IMR-90 (cell line): ENCODE measurements at regions not wholly inside any gene's neighbourhood (a gene's known extent, or its start where the extent isn't known, plus 50 kb on each side); places are given as distances from the start of the nearest gene placed in this dataset.

Experiments used
- ATAC-seq: fragments of 200-7000 bp; cut with Tn5 transposase; 2 replicates; pipeline ENCODE4 v1.9.1; 2020; ENCODE audit warnings: low read depth, mild to moderate bottlenecking, moderate library complexity
- BruUV-seq: library from RNA; stranded (reverse); fragments of 400-500 nt; replicated peaks from 2 replicates; lab custom pipeline; 2021; lab: Mats Ljungman, UMichigan
- CTCF ChIA-PET: fragments of 300-600 bp; formaldehyde crosslinking; extraction: SDS; loops from one replicate; lab custom pipeline; 2021; ENCODE audit warnings: antibody characterized with exemption; lab: Yijun Ruan, JAX
- POLR2A ChIA-PET: fragments of 300-600 bp; sonication (Branson Sonifier 250); formaldehyde crosslinking; loops from one replicate; lab custom pipeline; 2022; ENCODE audit warnings: antibody characterized with exemption; ENCODE audit not compliant: unreplicated experiment; lab: Charles Lee
- DNase-seq: peaks from one replicate; pipeline ENCODE4 v3.0.0; 2013
- H2AFZ ChIP-seq: replicated peaks from 2 replicates; pipeline ENCODE3; 2013; ENCODE audit warnings: low read length, mild to moderate bottlenecking; ENCODE audit not compliant: poor library complexity
- H2AK5ac ChIP-seq: 2 replicates; pipeline ENCODE4 v1.6.1; 2013; ENCODE audit warnings: low read depth, low read length, inconsistent platforms
- H2AK9ac ChIP-seq: replicated peaks from 2 replicates; pipeline ENCODE3; 2013; ENCODE audit warnings: mild to moderate bottlenecking, low read depth, low read length, moderate library complexity; ENCODE audit not compliant: poor library complexity
- H2BK120ac ChIP-seq: 2 replicates; pipeline ENCODE4 v1.6.1; 2013; ENCODE audit warnings: low read depth, low read length, inconsistent platforms
- H2BK15ac ChIP-seq: 3 replicates; pipeline ENCODE4 v1.6.1; 2013; ENCODE audit warnings: low read depth, low read length, inconsistent platforms
- H2BK20ac ChIP-seq: 2 replicates; pipeline ENCODE4 v1.6.1; 2013; ENCODE audit warnings: low read depth, mild to moderate bottlenecking, inconsistent platforms, low read length, moderate library complexity
- H2BK5ac ChIP-seq: 2 replicates; pipeline ENCODE4 v1.6.1; 2013; ENCODE audit warnings: mild to moderate bottlenecking, low read depth, low read length, inconsistent platforms; ENCODE audit not compliant: poor library complexity, severe bottlenecking
- H3K14ac ChIP-seq: replicated peaks from 2 replicates; pipeline ENCODE4 v1.6.1; 2013; ENCODE audit warnings: low read depth, low read length, inconsistent platforms
- H3K18ac ChIP-seq: 2 replicates; pipeline ENCODE4 v1.6.1; 2013; ENCODE audit warnings: low read depth, low read length, control low read depth
- H3K23ac ChIP-seq: 2 replicates; pipeline ENCODE4 v1.6.1; 2013; ENCODE audit warnings: low read depth, low read length, inconsistent platforms
- H3K27ac ChIP-seq: 2 replicates; pipeline ENCODE4 v1.5.1; 2013; ENCODE audit warnings: mild to moderate bottlenecking, control low read depth, low read length; ENCODE audit not compliant: insufficient read depth
- H3K27me3 ChIP-seq: 2 replicates; pipeline ENCODE4 v1.6.1; 2013; ENCODE audit warnings: low read length; ENCODE audit not compliant: control insufficient read depth, insufficient read depth
- H3K36me3 ChIP-seq: 2 replicates; pipeline ENCODE4 v1.6.1; 2013; ENCODE audit warnings: low read length, mixed read lengths; ENCODE audit not compliant: control insufficient read depth, insufficient read depth
- H3K4ac ChIP-seq: 2 replicates; pipeline ENCODE4 v1.6.1; 2013; ENCODE audit warnings: low read depth, low read length, inconsistent platforms
- H3K4me1 ChIP-seq: 2 replicates; pipeline ENCODE4 v1.6.1; 2013; ENCODE audit warnings: low read length, mixed read lengths; ENCODE audit not compliant: control insufficient read depth, insufficient read depth
- H3K4me2 ChIP-seq: 2 replicates; pipeline ENCODE4 v1.6.1; 2013; ENCODE audit warnings: low read depth, mild to moderate bottlenecking, control low read depth, low read length, moderate library complexity
- H3K4me3 ChIP-seq: 2 replicates; pipeline ENCODE4 v1.5.1; 2013; ENCODE audit warnings: low read depth, mild to moderate bottlenecking, control low read depth, low read length, moderate library complexity; ENCODE audit not compliant: insufficient read depth
- H3K56ac ChIP-seq: 2 replicates; pipeline ENCODE4 v1.6.1; 2013; ENCODE audit warnings: low read length, inconsistent platforms; ENCODE audit not compliant: insufficient read depth; ENCODE audit errors: extremely low read depth
- H3K79me1 ChIP-seq, 2 experiments: 2 replicates each; pipeline ENCODE4 v1.6.1; 2013; ENCODE audit warnings: low read length in 2 of 2, inconsistent platforms in 1 of 2, low read depth in 1 of 2
- H3K9ac ChIP-seq: 2 replicates; pipeline ENCODE4 v1.6.1; 2013; ENCODE audit warnings: low read depth, low read length, control low read depth
- H3K9me1 ChIP-seq: 2 replicates; pipeline ENCODE4 v1.6.1; 2013; ENCODE audit warnings: low read length, inconsistent platforms; ENCODE audit not compliant: insufficient read depth
- H3K9me3 ChIP-seq: 2 replicates; pipeline ENCODE4 v1.6.1; 2013; ENCODE audit warnings: low read length; ENCODE audit not compliant: control insufficient read depth, insufficient read depth
- H4K20me1 ChIP-seq: 2 replicates; pipeline ENCODE4 v1.6.1; 2013; ENCODE audit warnings: low read length, inconsistent platforms; ENCODE audit not compliant: insufficient read depth
- H4K5ac ChIP-seq: 2 replicates; pipeline ENCODE4 v1.6.1; 2013; ENCODE audit warnings: mild to moderate bottlenecking, low read depth, low read length, control low read depth
- H4K8ac ChIP-seq, 2 experiments: 2 replicates each; pipeline ENCODE4 v1.6.1; 2013; ENCODE audit warnings: low read depth in 2 of 2, low read length in 2 of 2, control low read depth in 1 of 2, inconsistent platforms in 1 of 2
- H4K91ac ChIP-seq: 2 replicates; pipeline ENCODE4 v1.6.1; 2013; ENCODE audit warnings: low read depth, low read length, inconsistent platforms; ENCODE audit not compliant: insufficient read depth
- BHLHE40 ChIP-seq: fragments of 150-350 bp; IDR thresholded peaks from 2 replicates; pipeline ENCODE4 v1.6.1; 2016; ENCODE audit warnings: mild to moderate bottlenecking, low read depth, low read length
- CEBPB ChIP-seq: IDR thresholded peaks from 2 replicates; pipeline ENCODE4 v1.6.1; 2012; ENCODE audit warnings: low read depth, low read length, improper control_type of control experiment
- CHD1 ChIP-seq: IDR thresholded peaks from 2 replicates; pipeline ENCODE4 v1.6.1; 2012; ENCODE audit warnings: low read depth, low read length, improper control_type of control experiment
- CTCF ChIP-seq: conservative IDR thresholded peaks from 2 replicates; pipeline ENCODE4 v1.5.1; 2012; ENCODE audit warnings: mild to moderate bottlenecking, low read depth, low read length, improper control_type of control experiment
- ELK1 ChIP-seq: fragments of 150-350 bp; IDR thresholded peaks from 2 replicates; pipeline ENCODE4 v1.6.1; 2016; ENCODE audit warnings: low read depth, mild to moderate bottlenecking, low read length, moderate library complexity, borderline replicate concordance
- FOS ChIP-seq: fragments of 150-350 bp; IDR thresholded peaks from 2 replicates; pipeline ENCODE4 v1.6.1; 2016; ENCODE audit warnings: low read depth, low read length
- MAFK ChIP-seq: IDR thresholded peaks from 2 replicates; pipeline ENCODE4 v1.6.1; 2012; ENCODE audit warnings: low read depth, low read length, improper control_type of control experiment
- MAZ ChIP-seq: IDR thresholded peaks from 2 replicates; pipeline ENCODE4 v1.6.1; 2012; ENCODE audit warnings: low read depth, mild to moderate bottlenecking, low read length, improper control_type of control experiment, moderate library complexity, borderline replicate concordance
- MXI1 ChIP-seq: IDR thresholded peaks from 2 replicates; pipeline ENCODE4 v1.6.1; 2012; ENCODE audit warnings: low read depth, mild to moderate bottlenecking, low read length, moderate library complexity, borderline replicate concordance
- POLR2A ChIP-seq: IDR thresholded peaks from 2 replicates; pipeline ENCODE4 v1.6.1; 2012; ENCODE audit warnings: mild to moderate bottlenecking, low read depth, low read length
- RAD21 ChIP-seq: IDR thresholded peaks from 2 replicates; pipeline ENCODE4 v1.6.1; 2012; ENCODE audit warnings: low read length, improper control_type of control experiment
- RCOR1 ChIP-seq: IDR thresholded peaks from 2 replicates; pipeline ENCODE4 v1.6.1; 2012; ENCODE audit warnings: mild to moderate bottlenecking, low read length, improper control_type of control experiment; ENCODE audit not compliant: insufficient replicate concordance
- RFX5 ChIP-seq: IDR thresholded peaks from 2 replicates; pipeline ENCODE4 v1.8.0; 2012; ENCODE audit warnings: low read depth, mild to moderate bottlenecking, low read length, moderate library complexity
- SMC3 ChIP-seq: fragments of 150-350 bp; IDR thresholded peaks from 2 replicates; pipeline ENCODE4 v1.6.1; 2016; ENCODE audit warnings: low read depth, mild to moderate bottlenecking, antibody characterized with exemption, low read length, moderate library complexity
- USF2 ChIP-seq: fragments of 150-350 bp; IDR thresholded peaks from 2 replicates; pipeline ENCODE4 v1.6.1; 2017; ENCODE audit warnings: mild to moderate bottlenecking, antibody characterized with exemption, low read length, low read depth
- WGBS, 2 experiments: methylation state at CpG; one replicate each; pipeline versions ENCODE4 v1.1.5 to v1.1.7; 2013; ENCODE audit warnings: missing lambda C conversion rate in 2 of 2; ENCODE audit not compliant: insufficient read length in 1 of 2; ENCODE audit errors: extremely low coverage in 2 of 2; 5-methylcytosine and 5-hydroxymethylcytosine counted together
- dilution Hi-C: fragments of 300-500 bp; cut with HindIII; formaldehyde crosslinking; loops from one replicate; pipeline ENCODE4 v1.14.3; 2018; ENCODE audit warnings: low sequenced_read_pairs; ENCODE audit not compliant: unreplicated experiment
- in situ Hi-C: fragments of 300-500 bp; cut with MboI; formaldehyde crosslinking; loops from 3 replicates; pipeline ENCODE4 v1.14.3; 2019; ENCODE audit warnings: low sequenced_read_pairs, inconsistent platforms, mixed read lengths
- intact Hi-C: fragments of 100-400 bp; cut with micrococcal nuclease; formaldehyde crosslinking; loops from 2 replicates; pipeline ENCODE4 v1.10.0; 2022

- no peak overlapping the region for H2BK15ac ChIP-seq
- intact Hi-C loops (no loop called here), dilution Hi-C loops (no loop called here), in situ Hi-C loops (no loop called here)
- H2BK120ac ChIP-seq = no peak overlapping the region
- no peak overlapping the region for H3K14ac ChIP-seq
- H2BK20ac ChIP-seq = no peak overlapping the region
- ATAC-seq (no peak), DNase-seq (no peak)
- no peak overlapping the region for H3K4me3 ChIP-seq
- no peaks in the 10 kb centered on the region for H3K4me1 ChIP-seq
- H3K23ac ChIP-seq = no peak overlapping the region
- H3K79me1 ChIP-seq = no peaks in the 10 kb centered on the region
- no peaks in the 10 kb centered on the region for H3K9me1 ChIP-seq
- POLR2A ChIA-PET = no interaction called here
- CTCF ChIA-PET = no interaction called here
- no peak overlapping the region for H2AFZ ChIP-seq
- no peak overlapping the region for H2AK9ac ChIP-seq
- WGBS, 2 experiments = no CpG with 5 or more reads among the region's 4 CpGs
- no peak overlapping the region for H4K91ac ChIP-seq
- no peak overlapping the region for H2BK5ac ChIP-seq
- no peak overlapping the region for H3K9ac ChIP-seq
- H3K4me2 ChIP-seq = no peak overlapping the region
- H4K8ac ChIP-seq = no peak overlapping the region
- peaks cover 12% of the 10 kb centered on the region for H3K9me3 ChIP-seq
- H2AK5ac ChIP-seq = no peak overlapping the region
- no peak for TF ChIP-seq CHD1
- TF ChIP-seq SMC3 = no peak
- no peak for TF ChIP-seq POLR2A
- TF ChIP-seq CEBPB = no peak
- no peak for TF ChIP-seq CTCF
- TF ChIP-seq FOS = no peak
- no peak for TF ChIP-seq BHLHE40
- TF ChIP-seq USF2 = no peak
- TF ChIP-seq MAFK = no peak
- TF ChIP-seq MXI1 = no peak
- TF ChIP-seq RFX5 = no peak
- TF ChIP-seq MAZ = no peak
- no peak for TF ChIP-seq RCOR1
- no peak for TF ChIP-seq RAD21
- TF ChIP-seq ELK1 = no peak
- H3K36me3 ChIP-seq = no peaks in the 10 kb centered on the region
- no peak overlapping the region for H3K56ac ChIP-seq
- H4K5ac ChIP-seq = no peak overlapping the region
- H3K18ac ChIP-seq = no peak overlapping the region
- no peaks in the 10 kb centered on the region for H3K27me3 ChIP-seq
- H3K27ac ChIP-seq = no peak overlapping the region
- BruUV-seq = no TSS peak
- H3K4ac ChIP-seq = no peak overlapping the region
- H4K20me1 ChIP-seq = no peaks in the 10 kb centered on the region
Measured at GRCh38 chr5:166093312-166093711, 2198.1 kb upstream of the WWC1 start.
